ENCODE measurements at regions not wholly inside any gene's neighbourhood (a gene's known extent, or its start where the extent isn't known, plus 50 kb on each side); places are given as distances from the start of the nearest gene placed in this dataset.

- TF ChIP-seq EZH2 (IDR thresholded peaks at IDR 0.05; ENCODE audit: insufficient read depth, poor library complexity, severe bottlenecking) (no peak), EZH2phosphoT487 (IDR thresholded peaks at IDR 0.05; ENCODE audit: insufficient read depth, low read depth) (no peak)
Observed at GRCh38 chr2:57386305-57386704, 660.3 kb upstream of the VRK2 start.

Measured in GM23248 (cell line).